K562 (cell line): ENCODE measurements at regions not wholly inside any gene's neighbourhood (a gene's known extent, or its start where the extent isn't known, plus 50 kb on each side); places are given as distances from the start of the nearest gene placed in this dataset.
A peak's percentile ranks its signal among the peaks of the same experiment; 100 is the strongest.

Source experiments
- CHAMP1 ChIP-seq: fragments of 450-650 bp; IDR thresholded peaks from 2 replicates; pipeline ENCODE4 v1.6.1; 2016; ENCODE audit warnings: mild to moderate bottlenecking
- HDAC3 ChIP-seq: fragments of 450-650 bp; IDR thresholded peaks from 2 replicates; pipeline ENCODE4 v1.6.1; 2018; ENCODE audit warnings: borderline replicate concordance, mild to moderate bottlenecking, moderate library complexity; ENCODE audit not compliant: partially characterized antibody
- TF ChIP-seq, protein P1 (sequence below), 3 experiments: IDR thresholded peaks in 2 of 3; conservative IDR thresholded peaks in 1 of 3; 2 replicates each; pipeline ENCODE4 v1.5.1; 2011 to 2012; ENCODE audit warnings: low read length in 3 of 3, mild to moderate bottlenecking in 3 of 3, control low read depth in 2 of 3, improper control_type of control experiment in 1 of 3, inconsistent platforms in 1 of 3, low read depth in 1 of 3, mixed read lengths in 1 of 3, moderate library complexity in 1 of 3; ENCODE audit not compliant: insufficient read depth in 2 of 3
- TF ChIP-seq, protein P2 (sequence below): conservative IDR thresholded peaks from 2 replicates; pipeline ENCODE4 v1.6.1; 2011; ENCODE audit warnings: low read depth, mild to moderate bottlenecking, low read length; ENCODE audit not compliant: control insufficient read depth

GRCh38 chr6:14046476-14047068 lies 71.0 kb upstream of the CD83 start (continued):
- TF ChIP-seq, protein P1, sequence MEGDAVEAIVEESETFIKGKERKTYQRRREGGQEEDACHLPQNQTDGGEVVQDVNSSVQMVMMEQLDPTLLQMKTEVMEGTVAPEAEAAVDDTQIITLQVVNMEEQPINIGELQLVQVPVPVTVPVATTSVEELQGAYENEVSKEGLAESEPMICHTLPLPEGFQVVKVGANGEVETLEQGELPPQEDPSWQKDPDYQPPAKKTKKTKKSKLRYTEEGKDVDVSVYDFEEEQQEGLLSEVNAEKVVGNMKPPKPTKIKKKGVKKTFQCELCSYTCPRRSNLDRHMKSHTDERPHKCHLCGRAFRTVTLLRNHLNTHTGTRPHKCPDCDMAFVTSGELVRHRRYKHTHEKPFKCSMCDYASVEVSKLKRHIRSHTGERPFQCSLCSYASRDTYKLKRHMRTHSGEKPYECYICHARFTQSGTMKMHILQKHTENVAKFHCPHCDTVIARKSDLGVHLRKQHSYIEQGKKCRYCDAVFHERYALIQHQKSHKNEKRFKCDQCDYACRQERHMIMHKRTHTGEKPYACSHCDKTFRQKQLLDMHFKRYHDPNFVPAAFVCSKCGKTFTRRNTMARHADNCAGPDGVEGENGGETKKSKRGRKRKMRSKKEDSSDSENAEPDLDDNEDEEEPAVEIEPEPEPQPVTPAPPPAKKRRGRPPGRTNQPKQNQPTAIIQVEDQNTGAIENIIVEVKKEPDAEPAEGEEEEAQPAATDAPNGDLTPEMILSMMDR (IDR thresholded peaks at IDR 0.05 in 2 of 3, conservative IDR thresholded peaks at IDR 0.05 in 1 of 3; ENCODE audit: insufficient read depth in 2 of 3, low read depth in 1 of 3, low read length in 3 of 3) = peak; percentile 80 to 84 (median 81)
- TF ChIP-seq HDAC3 = no peak
- peak; percentile 70 for TF ChIP-seq CHAMP1
- TF ChIP-seq, protein P2, sequence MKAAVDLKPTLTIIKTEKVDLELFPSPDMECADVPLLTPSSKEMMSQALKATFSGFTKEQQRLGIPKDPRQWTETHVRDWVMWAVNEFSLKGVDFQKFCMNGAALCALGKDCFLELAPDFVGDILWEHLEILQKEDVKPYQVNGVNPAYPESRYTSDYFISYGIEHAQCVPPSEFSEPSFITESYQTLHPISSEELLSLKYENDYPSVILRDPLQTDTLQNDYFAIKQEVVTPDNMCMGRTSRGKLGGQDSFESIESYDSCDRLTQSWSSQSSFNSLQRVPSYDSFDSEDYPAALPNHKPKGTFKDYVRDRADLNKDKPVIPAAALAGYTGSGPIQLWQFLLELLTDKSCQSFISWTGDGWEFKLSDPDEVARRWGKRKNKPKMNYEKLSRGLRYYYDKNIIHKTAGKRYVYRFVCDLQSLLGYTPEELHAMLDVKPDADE = no peak
